GM18502 (cell line): ENCODE measurements at regions not wholly inside any gene's neighbourhood (a gene's known extent, or its start where the extent isn't known, plus 50 kb on each side); places are given as distances from the start of the nearest gene placed in this dataset.
"Not testable (repeated sequence)": the region's sequence is repeated elsewhere in the genome, so short reads cannot be mapped to it uniquely, and the experiment has no call there.

Source experiments
- ATAC-seq: cut with Tn5 transposase; IDR thresholded peaks from one replicate; pipeline ENCODE4 v1.9.1; 2021; ENCODE audit warnings: mild to moderate bottlenecking; ENCODE audit not compliant: unreplicated experiment, poor library complexity

GRCh38 chr2:175312137-175312536 is 130.6 kb upstream of the ATP5MC3 start:
- ATAC-seq: no peak

- ATAC-seq: no peak
Measured at GRCh38 chr2:175310813-175311504, 129.4 kb upstream of the ATP5MC3 start.

GRCh38 chr2:175309799-175310198 is 128.3 kb upstream of the ATP5MC3 start:
- no peak for ATAC-seq

- no peak for ATAC-seq
Measured at GRCh38 chr2:175308005-175308404, 126.5 kb upstream of the ATP5MC3 start.

- no peak for ATAC-seq
Measured at GRCh38 chr2:175304541-175304940, 123.0 kb upstream of the ATP5MC3 start.

- ATAC-seq: no peak
Measured at GRCh38 chr2:175293776-175294175, 112.3 kb upstream of the ATP5MC3 start.

GRCh38 chr2:175293195-175293594 is 111.7 kb upstream of the ATP5MC3 start:
- no peak for ATAC-seq

- no peak for ATAC-seq
Measured at GRCh38 chr2:175282886-175283285, 101.4 kb upstream of the ATP5MC3 start.

- ATAC-seq: peak; percentile 58
Measured at GRCh38 chr2:175282300-175282699, 100.8 kb upstream of the ATP5MC3 start.

- ATAC-seq: no peak
Measured at GRCh38 chr2:175277772-175278171, 96.3 kb upstream of the ATP5MC3 start.

- ATAC-seq: no peak
Measured at GRCh38 chr2:175275539-175275938, 94.0 kb upstream of the ATP5MC3 start.

GRCh38 chr2:175259164-175259563 is 77.7 kb upstream of the ATP5MC3 start:
- no peak for ATAC-seq

- ATAC-seq: no peak
Measured at GRCh38 chr2:175256806-175257585, 75.5 kb upstream of the ATP5MC3 start.

- ATAC-seq: not testable (repeated sequence)
Measured at GRCh38 chr2:175256391-175256790, 74.9 kb upstream of the ATP5MC3 start.

- no peak for ATAC-seq
Measured at GRCh38 chr2:175253871-175254270, 72.4 kb upstream of the ATP5MC3 start.

GRCh38 chr2:175251425-175252041 is 70.0 kb upstream of the ATP5MC3 start:
- ATAC-seq: no peak

GRCh38 chr2:175247159-175247558 is 65.6 kb upstream of the ATP5MC3 start:
- no peak for ATAC-seq

GRCh38 chr2:175244697-175245096 is 63.2 kb upstream of the ATP5MC3 start:
- no peak for ATAC-seq

GRCh38 chr2:175241691-175242090 is 60.2 kb upstream of the ATP5MC3 start:
- ATAC-seq: no peak

- ATAC-seq: not testable (repeated sequence)
Measured at GRCh38 chr2:175240033-175240432, 58.5 kb upstream of the ATP5MC3 start.

GRCh38 chr2:175236930-175237329 is 55.4 kb upstream of the ATP5MC3 start:
- ATAC-seq: no peak
